D721Med (cell line): ENCODE measurements at regions not wholly inside any gene's neighbourhood (a gene's known extent, or its start where the extent isn't known, plus 50 kb on each side); places are given as distances from the start of the nearest gene placed in this dataset.

Experiments used
- DNase-seq: peaks from one replicate; pipeline ENCODE4 v3.0.0; 2011; ENCODE audit warnings: low spot score; ENCODE audit not compliant: insufficient read length
- FAIRE-seq: peaks from 2 replicates; lab custom pipeline; 2011; peaks lifted over from hg19 to GRCh38; lab: Jason Lieb, UNC
- TF ChIP-seq, protein P1 (sequence below): IDR thresholded peaks from 2 replicates; pipeline ENCODE4 v1.5.1; 2012; ENCODE audit warnings: mild to moderate bottlenecking, control low read depth; ENCODE audit not compliant: insufficient read depth; ENCODE audit errors: missing control alignments

DNA sequence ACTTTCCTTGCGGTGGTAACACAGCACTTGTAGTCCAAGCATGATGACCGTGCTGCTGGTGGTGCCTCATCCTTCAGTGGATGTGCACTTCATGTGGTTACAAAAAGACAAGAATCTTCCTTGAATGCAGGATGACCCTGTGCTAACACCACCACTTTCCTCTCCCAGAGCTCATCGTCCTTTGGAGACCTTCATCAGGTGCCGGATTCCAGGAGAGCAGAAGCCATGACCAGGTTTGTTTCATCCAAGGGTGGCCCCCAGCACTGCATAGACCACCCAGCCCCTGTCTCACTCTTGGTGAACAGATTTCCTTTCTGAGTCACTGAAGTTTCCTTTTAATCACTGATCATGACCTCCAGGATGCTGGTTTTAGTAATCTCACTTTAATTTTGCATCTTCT lies 101.2 kb upstream of the SYNDIG1 start:
- TF ChIP-seq, protein P1, sequence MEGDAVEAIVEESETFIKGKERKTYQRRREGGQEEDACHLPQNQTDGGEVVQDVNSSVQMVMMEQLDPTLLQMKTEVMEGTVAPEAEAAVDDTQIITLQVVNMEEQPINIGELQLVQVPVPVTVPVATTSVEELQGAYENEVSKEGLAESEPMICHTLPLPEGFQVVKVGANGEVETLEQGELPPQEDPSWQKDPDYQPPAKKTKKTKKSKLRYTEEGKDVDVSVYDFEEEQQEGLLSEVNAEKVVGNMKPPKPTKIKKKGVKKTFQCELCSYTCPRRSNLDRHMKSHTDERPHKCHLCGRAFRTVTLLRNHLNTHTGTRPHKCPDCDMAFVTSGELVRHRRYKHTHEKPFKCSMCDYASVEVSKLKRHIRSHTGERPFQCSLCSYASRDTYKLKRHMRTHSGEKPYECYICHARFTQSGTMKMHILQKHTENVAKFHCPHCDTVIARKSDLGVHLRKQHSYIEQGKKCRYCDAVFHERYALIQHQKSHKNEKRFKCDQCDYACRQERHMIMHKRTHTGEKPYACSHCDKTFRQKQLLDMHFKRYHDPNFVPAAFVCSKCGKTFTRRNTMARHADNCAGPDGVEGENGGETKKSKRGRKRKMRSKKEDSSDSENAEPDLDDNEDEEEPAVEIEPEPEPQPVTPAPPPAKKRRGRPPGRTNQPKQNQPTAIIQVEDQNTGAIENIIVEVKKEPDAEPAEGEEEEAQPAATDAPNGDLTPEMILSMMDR, result no peak
- no peak for FAIRE-seq
- DNase-seq, result no peak

DNA sequence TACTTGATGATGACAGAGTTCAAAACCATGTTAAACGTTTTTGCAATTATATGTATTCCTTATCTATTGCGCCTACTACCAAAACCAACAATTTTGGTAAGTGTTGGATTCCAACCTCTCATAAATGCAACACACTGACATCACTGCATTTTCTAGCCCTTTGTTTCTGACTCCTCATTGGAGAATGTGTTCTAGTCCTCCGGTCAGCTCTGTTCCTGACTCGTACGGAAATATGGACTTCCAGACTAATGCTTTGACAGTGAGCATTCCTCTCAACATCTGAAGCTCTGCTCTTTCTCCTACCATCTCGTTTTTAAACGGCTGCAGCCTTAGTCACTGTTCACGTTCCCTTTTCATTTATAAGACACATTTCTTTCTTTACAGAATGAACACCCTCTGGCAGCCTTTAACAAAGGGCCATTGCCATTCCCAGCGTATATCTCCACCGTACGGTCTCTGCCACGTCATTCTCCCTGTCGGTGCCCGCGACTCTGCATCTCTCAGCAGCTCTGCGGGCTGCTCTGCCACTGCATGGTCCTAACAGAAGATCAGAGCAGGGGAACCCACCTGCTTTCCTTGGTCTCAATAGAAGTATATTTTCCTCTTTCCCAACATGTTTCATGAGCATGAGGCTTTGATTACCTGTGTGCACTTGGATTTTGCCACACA lies 103.0 kb upstream of the SYNDIG1 start:
- FAIRE-seq (no peak), DNase-seq (no peak)
- TF ChIP-seq, protein P1, result no peak

DNA sequence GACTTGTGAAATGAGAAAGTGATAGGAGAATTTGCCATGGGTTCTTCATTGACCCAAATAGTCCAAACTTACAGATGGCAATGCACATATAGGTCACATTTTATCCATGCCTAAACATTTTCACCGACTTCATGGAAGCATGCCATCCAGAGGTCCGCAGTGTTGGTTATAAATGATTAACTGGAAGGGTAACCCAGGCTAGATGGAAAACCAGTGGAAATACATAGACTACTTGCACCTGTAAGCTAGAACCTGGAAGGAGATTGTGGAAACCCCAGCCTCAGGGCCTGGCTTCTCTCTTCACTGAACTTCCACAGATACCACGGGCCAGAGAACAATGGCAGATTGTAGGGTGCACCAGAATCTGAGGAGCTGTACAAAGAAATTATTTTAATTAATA lies 103.8 kb upstream of the SYNDIG1 start:
- TF ChIP-seq, protein P1, result no peak
- FAIRE-seq (no peak), DNase-seq (no peak)

DNA sequence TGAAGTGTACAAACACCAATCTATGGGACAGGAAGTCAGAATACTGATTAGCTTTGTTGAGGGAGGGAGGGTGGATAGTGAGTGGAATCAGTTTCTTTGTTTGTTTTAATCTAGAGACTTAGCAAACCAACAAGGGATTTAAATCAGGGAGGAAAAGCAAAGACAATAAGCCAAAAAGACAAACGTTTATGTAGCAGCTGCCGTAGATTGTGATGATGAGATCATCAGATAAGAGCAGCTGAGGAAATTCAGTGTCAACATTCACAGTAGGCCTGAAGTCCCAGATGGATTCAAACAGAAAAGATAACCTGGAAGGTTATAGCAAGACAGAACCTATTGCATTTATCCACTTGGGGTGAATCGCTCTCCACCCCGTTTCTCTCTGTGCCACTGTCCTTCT lies 104.9 kb upstream of the SYNDIG1 start:
- TF ChIP-seq, protein P1, result no peak
- FAIRE-seq (no peak), DNase-seq (no peak)

DNA sequence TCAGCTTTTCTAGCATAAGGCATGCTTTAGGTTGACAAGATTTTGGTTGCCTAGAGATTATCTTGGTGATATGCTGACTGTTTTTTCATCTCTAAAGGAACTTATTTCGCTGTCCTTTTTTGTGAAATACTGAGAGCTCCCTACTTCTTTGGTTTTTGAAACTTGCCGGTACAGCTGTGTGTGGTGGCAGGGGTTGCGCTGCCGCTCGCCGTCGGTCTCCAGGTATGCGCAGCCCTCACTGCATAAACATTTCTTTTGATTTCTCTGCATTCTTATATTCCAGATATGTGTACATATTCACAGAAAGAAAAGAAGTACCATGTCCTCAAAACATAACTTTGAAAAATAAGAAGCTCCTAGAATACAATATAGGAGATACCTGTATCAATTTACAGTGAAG lies 106.4 kb upstream of the SYNDIG1 start:
- DNase-seq, result no peak

DNA sequence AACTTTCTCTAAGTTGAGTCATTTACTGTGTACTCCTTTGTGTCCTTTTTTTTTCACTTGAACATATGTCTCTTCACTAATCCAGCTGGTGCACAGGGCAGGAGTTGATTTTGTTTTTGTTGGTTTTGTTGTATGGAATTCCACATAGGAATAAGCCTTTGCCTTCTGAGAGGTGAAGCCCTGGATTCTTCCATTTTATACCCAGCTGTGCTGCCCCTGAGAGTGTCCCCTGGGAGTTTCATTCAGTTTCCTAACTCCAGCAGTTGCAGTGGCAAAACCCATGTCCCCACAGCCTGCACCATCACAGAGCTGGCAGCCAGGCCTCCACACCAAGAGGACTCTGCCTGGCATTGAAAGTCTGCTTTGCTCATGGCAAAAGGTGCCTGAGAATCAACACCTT lies 107.3 kb upstream of the SYNDIG1 start:
- DNase-seq, result no peak
- FAIRE-seq, result no peak
- TF ChIP-seq, protein P1, result no peak

More for the DNA sequence above, 106.4 kb upstream of the SYNDIG1 start:
- TF ChIP-seq, protein P1, result no peak
- FAIRE-seq, result no peak

DNA sequence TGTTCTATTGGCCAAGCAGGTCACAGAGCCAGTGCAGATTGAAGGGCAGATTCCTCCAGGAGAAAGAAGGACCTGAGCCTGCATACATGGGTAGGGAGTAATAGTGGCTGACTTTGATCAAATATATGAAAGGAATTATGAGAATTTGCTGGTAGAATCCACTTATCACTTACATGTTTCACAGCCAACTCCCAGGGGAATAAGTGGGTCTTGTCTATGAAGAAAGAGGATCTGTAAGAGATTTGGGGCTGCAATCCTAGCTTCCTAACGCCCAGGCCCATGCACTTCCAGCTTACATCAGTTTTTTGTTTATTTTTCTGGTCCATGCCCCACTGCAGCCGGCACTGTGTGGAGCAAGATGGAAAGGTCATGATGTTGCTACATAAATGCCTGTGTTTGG lies 107.9 kb upstream of the SYNDIG1 start:
- no peak for DNase-seq
- TF ChIP-seq, protein P1, result no peak
- no peak for FAIRE-seq
